IMR-90 (cell line): ENCODE measurements at regions not wholly inside any gene's neighbourhood (a gene's known extent, or its start where the extent isn't known, plus 50 kb on each side); places are given as distances from the start of the nearest gene placed in this dataset.

Experiments used
- BHLHE40 ChIP-seq: fragments of 150-350 bp; IDR thresholded peaks from 2 replicates; pipeline ENCODE4 v1.6.1; 2016; ENCODE audit warnings: mild to moderate bottlenecking, low read depth, low read length
- CEBPB ChIP-seq: IDR thresholded peaks from 2 replicates; pipeline ENCODE4 v1.6.1; 2012; ENCODE audit warnings: low read depth, low read length, improper control_type of control experiment
- FOS ChIP-seq: fragments of 150-350 bp; IDR thresholded peaks from 2 replicates; pipeline ENCODE4 v1.6.1; 2016; ENCODE audit warnings: low read depth, low read length
- MAFK ChIP-seq: IDR thresholded peaks from 2 replicates; pipeline ENCODE4 v1.6.1; 2012; ENCODE audit warnings: low read depth, low read length, improper control_type of control experiment
- MAZ ChIP-seq: IDR thresholded peaks from 2 replicates; pipeline ENCODE4 v1.6.1; 2012; ENCODE audit warnings: low read depth, mild to moderate bottlenecking, low read length, improper control_type of control experiment, moderate library complexity, borderline replicate concordance
- MXI1 ChIP-seq: IDR thresholded peaks from 2 replicates; pipeline ENCODE4 v1.6.1; 2012; ENCODE audit warnings: low read depth, mild to moderate bottlenecking, low read length, moderate library complexity, borderline replicate concordance
- NFE2L2 ChIP-seq: fragments of 150-350 bp; IDR thresholded peaks from 2 replicates; pipeline ENCODE4 v1.6.1; 2016; ENCODE audit warnings: low read depth, mild to moderate bottlenecking, low read length
- POLR2A ChIP-seq: IDR thresholded peaks from 2 replicates; pipeline ENCODE4 v1.6.1; 2012; ENCODE audit warnings: mild to moderate bottlenecking, low read depth, low read length
- RAD21 ChIP-seq: IDR thresholded peaks from 2 replicates; pipeline ENCODE4 v1.6.1; 2012; ENCODE audit warnings: low read length, improper control_type of control experiment
- RCOR1 ChIP-seq: IDR thresholded peaks from 2 replicates; pipeline ENCODE4 v1.6.1; 2012; ENCODE audit warnings: mild to moderate bottlenecking, low read length, improper control_type of control experiment; ENCODE audit not compliant: insufficient replicate concordance
- RFX5 ChIP-seq: IDR thresholded peaks from 2 replicates; pipeline ENCODE4 v1.8.0; 2012; ENCODE audit warnings: low read depth, mild to moderate bottlenecking, low read length, moderate library complexity
- SMC3 ChIP-seq: fragments of 150-350 bp; IDR thresholded peaks from 2 replicates; pipeline ENCODE4 v1.6.1; 2016; ENCODE audit warnings: low read depth, mild to moderate bottlenecking, antibody characterized with exemption, low read length, moderate library complexity
- TF ChIP-seq, protein P1 (sequence below): conservative IDR thresholded peaks from 2 replicates; pipeline ENCODE4 v1.5.1; 2012; ENCODE audit warnings: mild to moderate bottlenecking, low read depth, low read length, improper control_type of control experiment
- TF ChIP-seq, protein P2 (sequence below): fragments of 150-350 bp; IDR thresholded peaks from 2 replicates; pipeline ENCODE4 v1.6.1; 2017; ENCODE audit warnings: mild to moderate bottlenecking, antibody characterized with exemption, low read length, low read depth

DNA sequence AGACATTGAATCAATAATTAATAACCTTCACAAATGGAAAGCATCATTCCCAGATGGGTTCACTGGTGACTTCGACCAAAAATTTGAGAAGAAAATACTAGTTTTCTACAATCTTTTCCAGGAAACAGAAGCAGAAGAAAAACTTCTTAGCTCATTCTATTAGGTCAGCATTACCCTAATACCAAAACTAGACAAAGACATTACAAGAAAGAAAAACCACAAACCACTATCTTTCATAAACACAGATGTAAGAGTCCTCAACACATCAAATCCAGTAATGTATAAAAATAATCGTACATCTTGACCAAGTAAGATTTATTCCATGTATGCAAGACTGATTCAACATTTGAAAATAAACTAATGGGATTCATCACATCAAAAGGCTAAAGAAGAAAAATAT lies 64.0 kb upstream of the CDK1 start:
- TF ChIP-seq BHLHE40 (no peak), SMC3 (no peak), MXI1 (no peak), MAFK (no peak), POLR2A (no peak), FOS (no peak), RFX5 (no peak), MAZ (no peak), RAD21 (no peak), RCOR1 (no peak), CEBPB (no peak), NFE2L2 (no peak)
- TF ChIP-seq, protein P1, sequence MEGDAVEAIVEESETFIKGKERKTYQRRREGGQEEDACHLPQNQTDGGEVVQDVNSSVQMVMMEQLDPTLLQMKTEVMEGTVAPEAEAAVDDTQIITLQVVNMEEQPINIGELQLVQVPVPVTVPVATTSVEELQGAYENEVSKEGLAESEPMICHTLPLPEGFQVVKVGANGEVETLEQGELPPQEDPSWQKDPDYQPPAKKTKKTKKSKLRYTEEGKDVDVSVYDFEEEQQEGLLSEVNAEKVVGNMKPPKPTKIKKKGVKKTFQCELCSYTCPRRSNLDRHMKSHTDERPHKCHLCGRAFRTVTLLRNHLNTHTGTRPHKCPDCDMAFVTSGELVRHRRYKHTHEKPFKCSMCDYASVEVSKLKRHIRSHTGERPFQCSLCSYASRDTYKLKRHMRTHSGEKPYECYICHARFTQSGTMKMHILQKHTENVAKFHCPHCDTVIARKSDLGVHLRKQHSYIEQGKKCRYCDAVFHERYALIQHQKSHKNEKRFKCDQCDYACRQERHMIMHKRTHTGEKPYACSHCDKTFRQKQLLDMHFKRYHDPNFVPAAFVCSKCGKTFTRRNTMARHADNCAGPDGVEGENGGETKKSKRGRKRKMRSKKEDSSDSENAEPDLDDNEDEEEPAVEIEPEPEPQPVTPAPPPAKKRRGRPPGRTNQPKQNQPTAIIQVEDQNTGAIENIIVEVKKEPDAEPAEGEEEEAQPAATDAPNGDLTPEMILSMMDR, result no peak
- TF ChIP-seq, protein P2, sequence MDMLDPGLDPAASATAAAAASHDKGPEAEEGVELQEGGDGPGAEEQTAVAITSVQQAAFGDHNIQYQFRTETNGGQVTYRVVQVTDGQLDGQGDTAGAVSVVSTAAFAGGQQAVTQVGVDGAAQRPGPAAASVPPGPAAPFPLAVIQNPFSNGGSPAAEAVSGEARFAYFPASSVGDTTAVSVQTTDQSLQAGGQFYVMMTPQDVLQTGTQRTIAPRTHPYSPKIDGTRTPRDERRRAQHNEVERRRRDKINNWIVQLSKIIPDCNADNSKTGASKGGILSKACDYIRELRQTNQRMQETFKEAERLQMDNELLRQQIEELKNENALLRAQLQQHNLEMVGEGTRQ, result no peak
